ENCODE measurements at regions not wholly inside any gene's neighbourhood (a gene's known extent, or its start where the extent isn't known, plus 50 kb on each side); places are given as distances from the start of the nearest gene placed in this dataset.
"Not testable (repeated sequence)": the region's sequence is repeated elsewhere in the genome, so short reads cannot be mapped to it uniquely, and the experiment has no call there.

DNA sequence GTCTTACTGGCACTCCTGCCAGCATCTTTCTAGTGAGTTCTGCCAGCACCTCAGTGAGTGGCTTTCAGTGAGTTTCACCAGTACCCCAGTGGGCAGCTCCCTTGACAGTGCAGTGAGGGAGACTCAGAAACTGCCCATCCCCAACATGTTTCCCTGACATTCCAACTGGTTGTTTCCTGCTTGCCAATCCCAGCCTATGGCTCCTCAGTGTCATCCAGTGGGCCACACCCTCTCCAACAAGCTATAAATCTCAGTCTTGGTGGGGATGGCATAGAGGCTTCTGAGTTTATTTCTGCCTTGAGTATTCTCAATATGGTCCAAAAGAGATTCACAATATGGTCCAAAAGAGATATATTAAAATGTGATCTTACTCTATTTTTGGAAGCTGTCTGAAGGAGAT lies 461.2 kb upstream of the NR3C2 start:
- Histone ChIP-seq H3K27me3 (ENCODE audit: insufficient read depth, low read length) (no peaks in the 10 kb centered on the region), H3K27ac (ENCODE audit: low read depth, low read length) (no peak overlapping the region), H3K4me1 (ENCODE audit: insufficient read depth, low read length) (no peaks in the 10 kb centered on the region), H3K4me3 (ENCODE audit: insufficient read depth, low read length) (no peak overlapping the region), H3K79me2 (ENCODE audit: insufficient read depth, low read length) (no peaks in the 10 kb centered on the region), H4K20me1 (ENCODE audit: insufficient read depth, low read length) (no peaks in the 10 kb centered on the region), H2AFZ (ENCODE audit: low read length) (no peak overlapping the region), H3K36me3 (ENCODE audit: insufficient read depth, low read length) (no peaks in the 10 kb centered on the region), H3K4me2 (ENCODE audit: insufficient read depth, low read length) (no peak overlapping the region), H3K9me3 (ENCODE audit: low read depth, low read length) (no peaks in the 10 kb centered on the region)
- no peak for DNase-seq (ENCODE audit: insufficient read length, low spot score, missing footprints)
- TF ChIP-seq, protein P1, sequence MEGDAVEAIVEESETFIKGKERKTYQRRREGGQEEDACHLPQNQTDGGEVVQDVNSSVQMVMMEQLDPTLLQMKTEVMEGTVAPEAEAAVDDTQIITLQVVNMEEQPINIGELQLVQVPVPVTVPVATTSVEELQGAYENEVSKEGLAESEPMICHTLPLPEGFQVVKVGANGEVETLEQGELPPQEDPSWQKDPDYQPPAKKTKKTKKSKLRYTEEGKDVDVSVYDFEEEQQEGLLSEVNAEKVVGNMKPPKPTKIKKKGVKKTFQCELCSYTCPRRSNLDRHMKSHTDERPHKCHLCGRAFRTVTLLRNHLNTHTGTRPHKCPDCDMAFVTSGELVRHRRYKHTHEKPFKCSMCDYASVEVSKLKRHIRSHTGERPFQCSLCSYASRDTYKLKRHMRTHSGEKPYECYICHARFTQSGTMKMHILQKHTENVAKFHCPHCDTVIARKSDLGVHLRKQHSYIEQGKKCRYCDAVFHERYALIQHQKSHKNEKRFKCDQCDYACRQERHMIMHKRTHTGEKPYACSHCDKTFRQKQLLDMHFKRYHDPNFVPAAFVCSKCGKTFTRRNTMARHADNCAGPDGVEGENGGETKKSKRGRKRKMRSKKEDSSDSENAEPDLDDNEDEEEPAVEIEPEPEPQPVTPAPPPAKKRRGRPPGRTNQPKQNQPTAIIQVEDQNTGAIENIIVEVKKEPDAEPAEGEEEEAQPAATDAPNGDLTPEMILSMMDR (IDR thresholded peaks at IDR 0.05; ENCODE audit: extremely low read depth, low read depth, low read length): no peak

DNA sequence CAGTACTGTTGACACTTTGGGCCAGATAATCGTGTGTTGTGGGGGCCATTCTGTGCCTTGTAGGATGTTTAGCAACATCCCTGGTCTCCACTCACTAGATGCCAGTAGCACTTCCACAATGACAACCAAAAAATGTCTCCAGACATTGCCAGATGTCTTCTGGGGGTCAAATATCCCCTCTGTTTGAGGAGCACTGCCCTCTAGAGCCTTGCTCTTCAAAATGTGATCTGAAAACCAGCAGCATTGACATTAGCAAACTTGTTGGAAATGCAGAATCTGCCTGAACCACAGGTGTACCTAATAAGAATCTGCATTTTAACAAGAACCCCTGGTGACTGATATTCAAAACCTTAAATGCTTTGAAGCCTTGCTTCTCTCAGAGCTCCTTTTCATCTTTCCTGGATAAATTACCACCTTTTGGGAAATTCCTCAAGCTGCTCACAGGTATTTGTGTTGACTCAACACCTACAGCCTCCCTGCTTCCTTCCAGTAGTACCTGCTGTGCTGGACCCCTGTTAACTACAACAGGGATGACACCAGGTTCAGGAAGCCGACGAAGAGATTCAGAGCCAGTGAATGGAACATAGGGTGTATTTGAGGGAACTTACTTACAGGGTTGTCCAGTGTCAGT lies 459.0 kb upstream of the NR3C2 start:
- Histone ChIP-seq H3K27me3 (ENCODE audit: insufficient read depth, low read length) (no peaks in the 10 kb centered on the region), H3K9me3 (ENCODE audit: low read depth, low read length) (no peaks in the 10 kb centered on the region), H3K4me2 (ENCODE audit: insufficient read depth, low read length) (no peak overlapping the region), H3K4me3 (ENCODE audit: insufficient read depth, low read length) (no peak overlapping the region), H4K20me1 (ENCODE audit: insufficient read depth, low read length) (no peaks in the 10 kb centered on the region), H3K4me1 (ENCODE audit: insufficient read depth, low read length) (no peaks in the 10 kb centered on the region), H2AFZ (ENCODE audit: low read length) (no peak overlapping the region), H3K79me2 (ENCODE audit: insufficient read depth, low read length) (no peaks in the 10 kb centered on the region), H3K36me3 (ENCODE audit: insufficient read depth, low read length) (no peaks in the 10 kb centered on the region), H3K27ac (ENCODE audit: low read depth, low read length) (no peak overlapping the region)
- no peak for DNase-seq (ENCODE audit: insufficient read length, low spot score, missing footprints)
- TF ChIP-seq, protein P1 (IDR thresholded peaks at IDR 0.05; ENCODE audit: extremely low read depth, low read depth, low read length): no peak

DNA sequence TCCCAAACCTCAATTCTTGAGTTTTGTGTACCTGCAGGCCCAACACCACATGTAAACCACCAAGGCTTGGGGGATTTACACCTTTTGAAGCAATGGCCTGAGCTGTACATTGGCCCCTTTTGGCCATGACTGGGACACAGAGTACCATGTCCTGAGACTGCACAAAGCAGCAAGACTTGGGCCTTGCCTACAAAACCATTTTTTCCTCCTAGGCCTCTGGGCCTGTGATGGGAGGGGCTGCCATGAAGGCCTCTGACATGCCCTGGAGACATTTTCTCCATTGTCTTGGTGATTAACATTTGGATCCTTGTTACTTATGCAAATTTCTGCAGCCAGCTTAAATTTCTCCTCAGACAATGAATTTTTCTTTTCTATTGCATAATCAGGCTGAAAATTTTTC lies 455.9 kb upstream of the NR3C2 start:
- not testable (repeated sequence) for H3K4me2 ChIP-seq (ENCODE audit: insufficient read depth, low read length); H3K27ac ChIP-seq (ENCODE audit: low read depth, low read length); H3K36me3 ChIP-seq (ENCODE audit: insufficient read depth, low read length); H3K27me3 ChIP-seq (ENCODE audit: insufficient read depth, low read length); H2AFZ ChIP-seq (ENCODE audit: low read length); H4K20me1 ChIP-seq (ENCODE audit: insufficient read depth, low read length); H3K9me3 ChIP-seq (ENCODE audit: low read depth, low read length); DNase-seq (ENCODE audit: insufficient read length, low spot score, missing footprints); H3K4me3 ChIP-seq (ENCODE audit: insufficient read depth, low read length); H3K4me1 ChIP-seq (ENCODE audit: insufficient read depth, low read length); H3K79me2 ChIP-seq (ENCODE audit: insufficient read depth, low read length)

DNA sequence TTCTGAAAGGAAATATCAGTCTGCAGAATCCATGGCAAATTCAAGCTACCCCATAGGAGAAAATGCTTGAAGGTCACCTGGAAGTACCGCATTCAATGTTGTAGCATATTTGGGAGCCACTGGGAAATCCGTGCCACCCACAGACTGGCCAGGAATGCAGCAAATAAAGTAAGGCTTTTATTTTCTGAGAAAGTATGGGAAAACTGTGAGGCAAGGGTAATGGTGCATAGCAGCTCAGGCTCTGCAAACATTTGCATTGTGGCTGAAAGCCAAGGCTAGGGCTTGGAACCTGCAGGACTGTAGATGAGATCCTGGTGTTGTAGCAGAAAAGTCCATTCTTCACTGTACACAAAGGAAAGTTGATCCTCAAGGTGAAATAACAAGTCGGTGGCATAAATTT lies 450.9 kb upstream of the NR3C2 start:
- H3K4me3 ChIP-seq (ENCODE audit: insufficient read depth, low read length): no peak overlapping the region
- H3K4me1 ChIP-seq (ENCODE audit: insufficient read depth, low read length): no peaks in the 10 kb centered on the region

More for the DNA sequence above, 450.9 kb upstream of the NR3C2 start:
- no peaks in the 10 kb centered on the region for H3K36me3 ChIP-seq (ENCODE audit: insufficient read depth, low read length)
- no peak overlapping the region for H3K27ac ChIP-seq (ENCODE audit: low read depth, low read length)
- H3K79me2 ChIP-seq (ENCODE audit: insufficient read depth, low read length): no peaks in the 10 kb centered on the region
- TF ChIP-seq, protein P1 (IDR thresholded peaks at IDR 0.05; ENCODE audit: extremely low read depth, low read depth, low read length): no peak
- no peaks in the 10 kb centered on the region for H3K27me3 ChIP-seq (ENCODE audit: insufficient read depth, low read length)
- no peak overlapping the region for H3K4me2 ChIP-seq (ENCODE audit: insufficient read depth, low read length)
- no peaks in the 10 kb centered on the region for H3K9me3 ChIP-seq (ENCODE audit: low read depth, low read length)
- no peak overlapping the region for H2AFZ ChIP-seq (ENCODE audit: low read length)
- no peaks in the 10 kb centered on the region for H4K20me1 ChIP-seq (ENCODE audit: insufficient read depth, low read length)
- no peak for DNase-seq (ENCODE audit: insufficient read length, low spot score, missing footprints)
